Activated naive CD8-positive, alpha-beta T cell (primary cell): ENCODE measurements at regions not wholly inside any gene's neighbourhood (a gene's known extent, or its start where the extent isn't known, plus 50 kb on each side); places are given as distances from the start of the nearest gene placed in this dataset.
"Not testable (repeated sequence)": the region's sequence is repeated elsewhere in the genome, so short reads cannot be mapped to it uniquely, and the experiment has no call there.

ENCODE experiments used
- H3K27ac Mint-ChIP-seq: one replicate; pipeline ENCODE4 v1.8.0; 2021; ENCODE audit warnings: mixed read lengths
- H3K27me3 Mint-ChIP-seq: one replicate; pipeline ENCODE4 v1.8.0; 2021; ENCODE audit warnings: mixed read lengths
- H3K36me3 Mint-ChIP-seq: one replicate; pipeline ENCODE4 v1.8.0; 2021; ENCODE audit warnings: mixed read lengths
- H3K4me1 Mint-ChIP-seq: one replicate; pipeline ENCODE4 v1.8.0; 2021; ENCODE audit warnings: low read depth, mixed read lengths
- H3K4me3 Mint-ChIP-seq: one replicate; pipeline ENCODE4 v1.8.0; 2021; ENCODE audit warnings: mild to moderate bottlenecking, mixed read lengths
- H3K9me3 Mint-ChIP-seq: one replicate; pipeline ENCODE4 v1.8.0; 2021; ENCODE audit warnings: low read depth, mixed read lengths

DNA sequence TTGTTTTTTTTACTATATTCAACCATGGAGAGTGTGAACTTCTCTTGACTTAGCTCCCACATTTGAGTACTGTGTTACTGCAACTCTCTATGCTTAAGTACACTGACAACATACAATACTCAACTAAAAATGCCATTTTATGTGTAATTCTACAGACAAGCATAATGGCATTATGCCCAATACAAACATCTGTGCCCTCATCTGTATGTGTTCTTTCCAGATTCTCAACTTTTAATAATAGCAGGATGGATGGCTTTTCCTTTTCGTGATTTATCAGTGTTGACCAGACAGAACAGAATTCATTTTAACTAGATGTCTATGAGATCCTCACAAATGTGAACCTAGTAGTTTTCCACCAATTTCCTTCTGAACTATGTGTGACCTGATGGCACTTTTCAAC is 84.2 kb upstream of the MARCKS start:
- no peak overlapping the region for H3K27ac Mint-ChIP-seq
- peaks cover 6% of the 10 kb centered on the region for H3K27me3 Mint-ChIP-seq
- H3K36me3 Mint-ChIP-seq = no peaks in the 10 kb centered on the region
- H3K9me3 Mint-ChIP-seq = no peaks in the 10 kb centered on the region
- no peaks in the 10 kb centered on the region for H3K4me1 Mint-ChIP-seq
- no peak overlapping the region for H3K4me3 Mint-ChIP-seq

DNA sequence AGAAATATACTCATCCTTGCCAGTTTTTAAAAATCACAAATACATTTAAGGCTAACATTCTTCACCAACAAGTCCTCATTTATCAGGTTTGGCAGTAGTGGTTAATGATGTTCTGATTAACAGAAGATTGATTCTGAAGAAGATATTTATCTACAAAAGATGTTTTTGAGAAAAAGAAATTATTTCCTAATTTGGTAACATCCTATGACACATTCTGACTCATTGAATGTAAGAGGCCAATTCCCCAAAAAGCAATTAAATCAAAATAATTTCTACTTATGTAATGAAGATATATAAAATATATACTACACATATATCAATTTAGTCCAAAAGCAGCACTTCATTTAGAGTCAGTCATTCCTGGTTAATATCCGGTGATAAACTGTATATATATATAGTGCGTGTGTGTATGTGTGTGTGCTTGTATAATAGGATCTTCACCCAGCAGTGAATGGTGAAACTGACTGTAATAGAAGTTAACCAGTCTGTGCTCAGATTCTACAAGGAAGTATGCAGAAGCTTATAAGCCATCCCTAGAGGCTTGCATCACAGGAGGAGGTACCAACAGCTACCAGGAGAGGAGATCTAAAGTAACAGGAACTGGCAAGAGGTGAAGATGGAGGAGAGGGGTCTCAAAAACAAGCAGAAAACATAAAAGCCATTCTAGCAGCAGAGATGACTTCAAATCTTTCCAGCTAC is 82.9 kb upstream of the MARCKS start:
- H3K4me3 Mint-ChIP-seq = no peak overlapping the region
- peaks cover 6% of the 10 kb centered on the region for H3K27me3 Mint-ChIP-seq
- H3K27ac Mint-ChIP-seq = no peak overlapping the region
- H3K4me1 Mint-ChIP-seq = no peaks in the 10 kb centered on the region
- no peaks in the 10 kb centered on the region for H3K36me3 Mint-ChIP-seq
- no peaks in the 10 kb centered on the region for H3K9me3 Mint-ChIP-seq

DNA sequence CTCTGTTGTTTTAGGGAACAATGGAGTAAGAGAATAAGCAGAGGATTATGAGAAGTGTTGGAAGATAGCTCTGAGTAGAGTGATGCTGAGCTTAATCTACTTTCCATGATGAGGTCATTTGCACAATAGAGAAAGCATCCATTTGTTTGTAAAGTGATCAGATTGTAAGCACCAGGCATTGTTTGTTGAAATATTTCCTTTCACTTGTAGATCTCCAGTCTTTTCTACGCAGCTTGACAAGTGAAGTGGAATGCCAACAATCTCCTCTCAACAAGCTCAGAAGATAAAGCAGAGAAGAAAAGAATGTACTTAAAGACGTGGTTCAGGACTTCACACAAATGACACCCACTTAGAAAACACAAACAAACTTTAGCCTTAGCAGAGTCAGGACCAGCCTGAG is 80.1 kb upstream of the MARCKS start:
- Mint-ChIP-seq H3K9me3 (no peaks in the 10 kb centered on the region), H3K4me3 (no peak overlapping the region), H3K27me3 (peaks cover 6% of the 10 kb centered on the region), H3K27ac (no peak overlapping the region), H3K4me1 (no peaks in the 10 kb centered on the region), H3K36me3 (no peaks in the 10 kb centered on the region)

DNA sequence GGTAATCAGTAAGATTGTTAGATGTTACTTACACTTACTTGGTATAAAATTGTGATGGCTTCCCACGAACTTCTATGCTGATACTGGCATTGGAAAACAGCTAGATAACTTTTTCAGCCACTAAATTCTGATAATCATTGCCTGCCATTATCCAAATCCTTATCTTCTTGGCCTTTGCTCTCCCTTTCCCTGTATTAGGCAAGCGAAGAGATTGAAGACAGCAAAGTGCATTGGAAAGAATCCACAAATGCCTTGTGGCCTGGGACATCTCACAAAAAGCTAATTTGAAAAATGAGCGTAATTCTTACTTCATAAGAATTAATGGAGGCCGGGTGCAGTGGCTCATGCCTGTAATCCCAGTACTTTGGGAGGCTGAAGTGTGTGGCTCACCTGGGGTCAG is 79.5 kb upstream of the MARCKS start:
- Mint-ChIP-seq H3K4me1 (no peaks in the 10 kb centered on the region), H3K9me3 (no peaks in the 10 kb centered on the region), H3K27me3 (peaks cover 6% of the 10 kb centered on the region), H3K4me3 (no peak overlapping the region), H3K36me3 (no peaks in the 10 kb centered on the region), H3K27ac (no peak overlapping the region)

DNA sequence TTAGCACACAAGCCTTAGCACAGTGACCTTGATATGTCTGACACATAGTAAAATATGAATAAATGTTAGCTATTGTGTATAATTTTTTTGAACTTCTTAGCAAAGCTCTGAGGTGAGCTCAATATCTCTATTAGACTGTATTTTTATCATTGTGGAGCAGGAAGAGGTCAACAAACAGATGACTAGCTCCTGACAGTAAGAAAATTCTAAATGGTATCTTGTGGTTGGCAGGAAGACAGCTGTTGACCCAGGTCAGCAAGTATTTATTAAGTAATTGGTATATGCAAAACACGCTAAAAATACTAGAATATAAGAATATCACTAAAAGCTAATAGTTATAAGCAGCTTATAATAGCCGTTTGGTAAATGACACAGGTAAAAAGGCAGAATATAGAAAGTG is 77.5 kb upstream of the MARCKS start:
- Mint-ChIP-seq H3K36me3 (no peaks in the 10 kb centered on the region), H3K27me3 (no peaks in the 10 kb centered on the region), H3K9me3 (no peaks in the 10 kb centered on the region), H3K4me3 (no peak overlapping the region), H3K4me1 (no peaks in the 10 kb centered on the region), H3K27ac (no peak overlapping the region)

DNA sequence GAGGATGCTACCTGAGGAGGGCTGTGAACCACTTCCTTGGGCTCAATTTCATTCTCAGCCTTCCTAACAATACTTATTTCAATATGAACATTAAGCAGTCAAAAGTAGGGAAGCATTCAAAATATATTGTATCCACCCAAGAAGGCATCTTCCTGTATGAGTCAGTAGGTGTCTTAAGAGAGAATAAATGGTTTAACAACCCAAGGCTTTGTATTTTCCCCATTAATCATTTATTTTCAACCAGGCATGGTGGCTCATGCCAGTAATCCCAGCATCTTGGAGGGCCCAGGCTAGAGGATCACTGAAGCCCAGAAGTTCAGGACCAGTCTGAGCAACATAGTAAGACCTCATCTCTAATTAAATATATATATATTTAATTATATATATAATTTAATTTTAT is 74.5 kb upstream of the MARCKS start:
- H3K9me3 Mint-ChIP-seq = no peaks in the 10 kb centered on the region
- no peaks in the 10 kb centered on the region for H3K36me3 Mint-ChIP-seq
- no peak overlapping the region for H3K4me3 Mint-ChIP-seq
- no peaks in the 10 kb centered on the region for H3K27me3 Mint-ChIP-seq
- H3K27ac Mint-ChIP-seq = no peak overlapping the region
- no peaks in the 10 kb centered on the region for H3K4me1 Mint-ChIP-seq

DNA sequence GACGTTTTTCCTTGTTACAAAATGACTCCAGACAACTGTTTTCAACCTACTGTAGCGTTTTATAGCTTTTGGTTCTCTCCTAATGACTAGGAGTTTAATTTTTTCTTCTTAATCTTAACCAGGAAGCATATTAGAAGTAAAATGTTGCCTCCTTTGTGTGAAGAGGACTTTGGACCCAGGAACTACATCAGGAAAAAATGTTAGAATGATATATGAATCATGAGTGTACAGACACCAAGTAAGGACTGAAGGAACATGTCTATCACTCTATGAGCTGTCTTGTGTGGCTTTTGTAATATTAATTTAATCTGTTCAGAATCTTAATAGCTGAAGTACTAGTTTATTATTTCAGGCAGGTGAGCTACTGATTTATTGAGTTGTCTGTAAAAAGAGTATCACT is 71.0 kb upstream of the MARCKS start:
- H3K4me1 Mint-ChIP-seq = no peaks in the 10 kb centered on the region
- no peak overlapping the region for H3K27ac Mint-ChIP-seq
- no peak overlapping the region for H3K4me3 Mint-ChIP-seq
- no peaks in the 10 kb centered on the region for H3K9me3 Mint-ChIP-seq
- H3K36me3 Mint-ChIP-seq = no peaks in the 10 kb centered on the region
- H3K27me3 Mint-ChIP-seq = no peaks in the 10 kb centered on the region

DNA sequence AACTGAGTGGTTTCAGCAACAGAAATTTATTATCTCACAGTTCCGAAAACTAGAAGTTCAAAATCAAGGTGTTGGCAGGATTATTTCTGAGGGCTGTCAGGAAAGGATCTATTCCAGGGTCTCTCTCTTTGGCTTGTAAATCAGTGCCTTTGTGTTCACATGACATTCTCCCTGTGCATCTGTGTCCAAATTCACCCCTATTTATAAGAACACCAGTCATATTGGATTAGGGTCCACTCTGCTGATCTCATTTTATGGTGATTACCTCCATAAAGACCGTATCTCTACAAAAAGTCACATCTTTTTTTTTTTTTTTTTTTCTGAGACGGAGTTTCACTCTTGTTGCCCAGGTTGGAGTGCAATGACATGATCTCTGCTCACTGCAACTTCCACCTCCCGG is 68.6 kb upstream of the MARCKS start:
- H3K27ac Mint-ChIP-seq = no peak overlapping the region
- no peaks in the 10 kb centered on the region for H3K9me3 Mint-ChIP-seq
- H3K4me3 Mint-ChIP-seq = no peak overlapping the region
- H3K4me1 Mint-ChIP-seq = no peaks in the 10 kb centered on the region
- no peaks in the 10 kb centered on the region for H3K36me3 Mint-ChIP-seq
- H3K27me3 Mint-ChIP-seq = no peaks in the 10 kb centered on the region

DNA sequence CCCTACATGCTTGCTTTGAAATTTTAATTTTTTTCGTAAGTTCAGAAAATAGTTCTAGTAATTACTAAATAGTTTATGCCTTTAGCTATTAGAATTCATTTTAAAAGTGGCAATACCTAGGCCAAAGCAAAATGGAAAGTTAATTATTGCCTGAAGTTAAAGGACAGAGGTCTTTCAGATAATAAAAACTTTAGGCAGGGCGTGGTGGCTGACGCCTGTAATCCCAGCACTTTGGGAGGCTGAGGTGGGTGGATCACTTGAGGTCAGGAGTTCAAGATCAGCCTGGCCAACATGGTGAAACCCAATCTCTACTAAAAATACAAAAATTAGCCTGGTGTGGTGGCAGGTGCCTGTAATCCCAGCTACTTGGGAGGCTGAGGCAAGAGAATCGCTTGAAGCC is 65.9 kb upstream of the MARCKS start:
- not testable (repeated sequence) for H3K36me3 Mint-ChIP-seq

DNA sequence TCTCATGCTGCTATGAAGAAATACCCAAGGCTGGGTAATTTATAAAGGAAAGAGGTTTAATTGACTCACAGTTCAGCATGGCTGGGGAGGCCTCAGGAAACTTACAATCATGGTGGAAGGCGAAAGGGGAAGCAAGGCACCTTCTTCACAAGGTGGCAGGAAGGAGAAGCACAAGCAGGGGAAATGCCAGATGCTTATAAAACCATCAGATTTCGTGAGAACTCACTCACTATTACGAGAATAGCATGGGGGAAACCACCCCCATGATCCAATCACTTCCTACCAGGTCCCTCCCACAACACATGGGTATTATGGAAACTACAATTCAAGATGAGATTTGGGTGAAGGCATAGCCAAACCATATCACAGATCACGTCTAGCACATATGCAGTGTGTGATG is 61.8 kb upstream of the MARCKS start:
- H3K9me3 Mint-ChIP-seq, H3K4me3 Mint-ChIP-seq, H3K27ac Mint-ChIP-seq, H3K36me3 Mint-ChIP-seq, H3K4me1 Mint-ChIP-seq, H3K27me3 Mint-ChIP-seq: not testable (repeated sequence)

More for the DNA sequence above, 65.9 kb upstream of the MARCKS start:
- H3K4me3 Mint-ChIP-seq, H3K27ac Mint-ChIP-seq, H3K27me3 Mint-ChIP-seq, H3K9me3 Mint-ChIP-seq, H3K4me1 Mint-ChIP-seq: not testable (repeated sequence)

DNA sequence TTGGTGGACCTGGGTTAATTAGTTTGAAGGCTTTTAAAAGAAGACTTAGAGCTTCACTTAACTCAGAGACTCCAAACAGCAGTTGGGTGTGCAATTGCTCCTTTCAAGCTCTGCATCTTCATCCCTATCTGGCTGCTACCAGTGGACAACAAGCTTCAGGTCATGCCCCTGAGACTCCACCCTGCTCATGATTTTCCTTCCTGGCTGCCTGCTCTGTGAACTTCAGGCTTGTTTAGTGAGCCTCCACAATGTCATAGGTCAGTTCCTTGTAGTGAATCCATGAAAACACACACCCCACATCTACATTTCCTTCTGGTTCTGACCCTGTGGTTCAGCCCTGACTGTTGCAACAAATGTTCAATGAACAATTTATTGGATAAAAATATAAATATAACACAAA is 61.1 kb upstream of the MARCKS start:
- Mint-ChIP-seq H3K27ac (no peak overlapping the region), H3K4me1 (no peaks in the 10 kb centered on the region), H3K9me3 (no peaks in the 10 kb centered on the region), H3K36me3 (no peaks in the 10 kb centered on the region), H3K27me3 (peaks cover 9% of the 10 kb centered on the region), H3K4me3 (no peak overlapping the region)

DNA sequence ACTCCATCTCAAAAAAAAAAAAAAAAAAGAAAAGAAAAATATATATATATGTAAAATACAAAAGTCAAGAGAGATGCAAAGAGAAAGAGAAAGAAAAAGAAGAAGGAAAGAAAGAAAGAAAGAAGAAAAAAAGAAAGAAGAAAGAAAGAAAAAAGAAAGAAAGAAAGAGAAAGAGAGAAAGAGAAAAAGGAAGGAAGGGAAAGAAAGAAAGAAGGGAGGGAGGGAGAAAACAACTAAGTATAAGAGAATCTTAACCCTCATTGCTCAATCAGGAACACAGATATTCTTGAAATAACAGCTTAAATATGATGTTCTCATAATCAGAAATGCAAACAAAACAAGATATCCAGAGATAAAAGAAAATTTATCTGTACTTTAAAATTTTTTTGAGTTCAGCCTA is 54.4 kb upstream of the MARCKS start:
- Mint-ChIP-seq H3K27ac (no peak overlapping the region), H3K9me3 (no peaks in the 10 kb centered on the region), H3K27me3 (peaks cover 2% of the 10 kb centered on the region), H3K4me3 (no peak overlapping the region), H3K4me1 (no peaks in the 10 kb centered on the region), H3K36me3 (no peaks in the 10 kb centered on the region)

DNA sequence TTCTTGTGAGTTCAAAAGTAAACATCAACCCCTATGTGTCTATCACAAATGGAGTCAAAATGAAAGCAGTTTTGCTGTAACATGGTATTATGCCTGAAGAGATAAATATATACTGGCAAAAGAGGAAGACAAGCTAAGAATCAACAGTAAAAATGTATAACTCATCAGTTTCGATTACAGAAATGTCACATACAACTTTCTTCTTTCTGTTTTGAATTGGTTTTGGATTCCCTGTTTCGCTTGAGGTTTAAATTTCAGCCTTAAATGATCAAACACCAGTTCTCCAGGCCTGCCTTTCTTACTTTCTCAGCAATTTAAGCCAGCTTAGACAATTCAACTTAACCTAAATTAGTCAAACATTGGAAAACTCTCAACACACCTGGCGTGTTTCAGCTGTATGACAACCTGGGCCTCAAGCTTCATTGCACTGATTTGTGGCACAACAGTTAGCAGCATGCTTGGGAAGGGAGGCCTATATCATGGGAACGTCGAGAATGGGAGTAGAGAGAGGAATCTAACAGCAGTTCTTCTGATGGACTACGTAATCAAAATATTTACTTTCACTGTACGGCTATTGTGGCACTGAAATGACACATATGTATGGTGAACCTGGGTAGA is 51.9 kb upstream of the MARCKS start:
- Mint-ChIP-seq H3K27ac (no peak overlapping the region), H3K4me1 (peaks cover 4% of the 10 kb centered on the region), H3K4me3 (no peak overlapping the region), H3K27me3 (peaks cover 1% of the 10 kb centered on the region), H3K36me3 (no peaks in the 10 kb centered on the region), H3K9me3 (no peaks in the 10 kb centered on the region)

DNA sequence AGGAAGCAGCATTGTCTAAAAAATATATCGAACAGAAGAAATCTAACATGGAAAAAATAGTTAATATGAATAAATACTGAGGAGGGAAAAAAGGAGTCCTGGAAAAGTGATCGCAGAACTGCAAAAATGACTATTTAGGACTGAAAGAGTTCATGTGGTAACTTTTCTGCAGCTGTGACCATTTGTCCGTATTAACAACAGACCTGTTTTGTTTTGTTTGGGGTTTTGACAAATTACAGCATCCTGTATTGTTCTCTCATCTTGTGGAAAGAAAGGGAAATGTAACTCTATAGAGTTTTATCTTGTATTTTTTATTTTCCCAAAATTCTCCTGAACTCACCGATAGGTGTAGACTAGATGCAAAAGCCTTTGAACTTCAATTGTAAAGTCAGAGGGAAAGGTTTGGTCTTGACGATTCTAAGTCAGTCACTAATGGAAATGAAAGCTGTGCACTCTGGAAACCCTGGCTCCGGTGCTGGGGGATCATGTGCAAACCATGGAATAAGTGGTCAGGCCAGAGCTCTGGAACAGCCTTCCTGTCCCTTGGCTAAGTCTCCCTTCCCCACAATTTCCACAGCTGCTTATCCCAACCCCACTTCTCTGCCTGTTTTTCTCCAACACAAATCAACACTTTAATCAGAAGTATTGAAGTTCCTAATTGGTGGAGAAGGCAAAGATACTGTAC is 51.2 kb upstream of the MARCKS start:
- Mint-ChIP-seq H3K36me3 (no peaks in the 10 kb centered on the region), H3K4me1 (peaks cover 4% of the 10 kb centered on the region), H3K27me3 (no peaks in the 10 kb centered on the region), H3K4me3 (no peak overlapping the region), H3K27ac (no peak overlapping the region), H3K9me3 (no peaks in the 10 kb centered on the region)
